ENCODE measurements at regions not wholly inside any gene's neighbourhood (a gene's known extent, or its start where the extent isn't known, plus 50 kb on each side); places are given as distances from the start of the nearest gene placed in this dataset.

- TF ChIP-seq CTCF (IDR thresholded peaks at IDR 0.05; ENCODE audit: poor library complexity, severe bottlenecking) (no peak), POLR2AphosphoS5 (IDR thresholded peaks at IDR 0.05) (no peak), TAF1 (IDR thresholded peaks at IDR 0.05; ENCODE audit: low read depth) (no peak), SMC3 (conservative IDR thresholded peaks at IDR 0.05; ENCODE audit: poor library complexity) (no peak), EP300 (conservative IDR thresholded peaks at IDR 0.05; ENCODE audit: poor library complexity, severe bottlenecking) (no peak), EZH2 (IDR thresholded peaks at IDR 0.05; ENCODE audit: borderline replicate concordance, insufficient read depth, low read length, poor library complexity, severe bottlenecking) (no peak), RAD21 (conservative IDR thresholded peaks at IDR 0.05) (no peak), MXI1 (conservative IDR thresholded peaks at IDR 0.05; ENCODE audit: poor library complexity, severe bottlenecking) (no peak)
- TF ChIP-seq, protein P1, sequence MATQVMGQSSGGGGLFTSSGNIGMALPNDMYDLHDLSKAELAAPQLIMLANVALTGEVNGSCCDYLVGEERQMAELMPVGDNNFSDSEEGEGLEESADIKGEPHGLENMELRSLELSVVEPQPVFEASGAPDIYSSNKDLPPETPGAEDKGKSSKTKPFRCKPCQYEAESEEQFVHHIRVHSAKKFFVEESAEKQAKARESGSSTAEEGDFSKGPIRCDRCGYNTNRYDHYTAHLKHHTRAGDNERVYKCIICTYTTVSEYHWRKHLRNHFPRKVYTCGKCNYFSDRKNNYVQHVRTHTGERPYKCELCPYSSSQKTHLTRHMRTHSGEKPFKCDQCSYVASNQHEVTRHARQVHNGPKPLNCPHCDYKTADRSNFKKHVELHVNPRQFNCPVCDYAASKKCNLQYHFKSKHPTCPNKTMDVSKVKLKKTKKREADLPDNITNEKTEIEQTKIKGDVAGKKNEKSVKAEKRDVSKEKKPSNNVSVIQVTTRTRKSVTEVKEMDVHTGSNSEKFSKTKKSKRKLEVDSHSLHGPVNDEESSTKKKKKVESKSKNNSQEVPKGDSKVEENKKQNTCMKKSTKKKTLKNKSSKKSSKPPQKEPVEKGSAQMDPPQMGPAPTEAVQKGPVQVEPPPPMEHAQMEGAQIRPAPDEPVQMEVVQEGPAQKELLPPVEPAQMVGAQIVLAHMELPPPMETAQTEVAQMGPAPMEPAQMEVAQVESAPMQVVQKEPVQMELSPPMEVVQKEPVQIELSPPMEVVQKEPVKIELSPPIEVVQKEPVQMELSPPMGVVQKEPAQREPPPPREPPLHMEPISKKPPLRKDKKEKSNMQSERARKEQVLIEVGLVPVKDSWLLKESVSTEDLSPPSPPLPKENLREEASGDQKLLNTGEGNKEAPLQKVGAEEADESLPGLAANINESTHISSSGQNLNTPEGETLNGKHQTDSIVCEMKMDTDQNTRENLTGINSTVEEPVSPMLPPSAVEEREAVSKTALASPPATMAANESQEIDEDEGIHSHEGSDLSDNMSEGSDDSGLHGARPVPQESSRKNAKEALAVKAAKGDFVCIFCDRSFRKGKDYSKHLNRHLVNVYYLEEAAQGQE (IDR thresholded peaks at IDR 0.05; ENCODE audit: borderline replicate concordance), result no peak
Observed at GRCh38 chr7:53237344-53237913, 202.0 kb downstream of the POM121L12 start.

Data from neural cell (in vitro differentiated cells).